ENCODE measurements at regions not wholly inside any gene's neighbourhood (a gene's known extent, or its start where the extent isn't known, plus 50 kb on each side); places are given as distances from the start of the nearest gene placed in this dataset.

- Histone ChIP-seq H2AFZ (ENCODE audit: low read length) (no peak overlapping the region), H3K79me2 (ENCODE audit: control insufficient read depth in 1 of 2, insufficient read depth in 2 of 2, low read length in 2 of 2) (no peaks in the 10 kb centered on the region), H3K4ac (replicated peaks; ENCODE audit: insufficient read length, low read depth, low read length) (no peak overlapping the region), H3K9me3 (ENCODE audit: insufficient read depth in 2 of 2, low read depth in 1 of 2, low read length in 1 of 2) (peaks cover 0 to 6% of the 10 kb centered on the region in 2 experiments; a peak in 1 of 4 replicates), H4K91ac (replicated peaks; ENCODE audit: insufficient read length, low read length) (no peak overlapping the region), H4K20me1 (replicated peaks in 1 of 2; ENCODE audit: control insufficient read depth in 1 of 2, insufficient read depth in 2 of 2, low read length in 2 of 2) (no peaks in the 10 kb centered on the region), H3K23ac (ENCODE audit: insufficient read length) (no peak overlapping the region), H3K56ac (replicated peaks; ENCODE audit: insufficient read length, low read depth, low read length) (no peak overlapping the region), H4K8ac (ENCODE audit: extremely low read depth, insufficient read depth, low read length) (no peak overlapping the region), H3K18ac (ENCODE audit: extremely low read depth, low read length) (no peak overlapping the region), H3K27me3 (replicated peaks in 1 of 4; ENCODE audit: control insufficient read depth in 3 of 4, extremely low read depth in 1 of 4, insufficient read depth in 3 of 4, low read length in 3 of 4) (no peaks in the 10 kb centered on the region), H3K4me1 (replicated peaks in 1 of 4; ENCODE audit: control insufficient read depth in 3 of 4, insufficient read depth in 4 of 4, low read length in 3 of 4) (no peaks in the 10 kb centered on the region), H3K27ac (ENCODE audit: low read depth, low read length) (no peak overlapping the region), H2BK15ac (ENCODE audit: low read length) (no peak overlapping the region), H2BK120ac (replicated peaks; ENCODE audit: low read depth, low read length) (no peak overlapping the region), H3K23me2 (ENCODE audit: low read depth, low read length) (no peaks in the 10 kb centered on the region), H2BK5ac (ENCODE audit: low read depth, low read length) (no peak overlapping the region), H3K79me1 (ENCODE audit: low read depth, low read length) (no peaks in the 10 kb centered on the region), H4K5ac (ENCODE audit: insufficient read length, low read depth, low read length) (no peak overlapping the region), H3K36me3 (ENCODE audit: control insufficient read depth in 2 of 4, insufficient read depth in 4 of 4, low read length in 3 of 4) (no peaks in the 10 kb centered on the region), H2AK5ac (ENCODE audit: low read depth, low read length) (no peak overlapping the region), H3K4me3 (ENCODE audit: extremely low read depth in 1 of 4, insufficient read depth in 2 of 4, low read depth in 3 of 4, low read length in 4 of 4) (no peak overlapping the region), H3K14ac (ENCODE audit: insufficient read length) (no peak overlapping the region), H3K9ac (replicated peaks in 1 of 4; ENCODE audit: extremely low read depth in 1 of 4, low read depth in 3 of 4, low read length in 3 of 4) (no peak overlapping the region), H2BK20ac (ENCODE audit: low read length) (no peak overlapping the region), H3K4me2 (ENCODE audit: insufficient read depth in 1 of 2, low read depth in 2 of 2, low read length in 2 of 2) (no peak overlapping the region), H2BK12ac (ENCODE audit: low read depth, low read length) (no peak overlapping the region)
- ChIA-PET CTCF (ENCODE audit: partially characterized antibody) (interaction anchor here (1.5 kb wide), 1 partner anchor 10 kb away, joined by 5 read pairs; no protein-coding TSS in a partner anchor), POLR2A (ENCODE audit: partially characterized antibody) (no interaction called here)
- FAIRE-seq (no peak), DNase-seq (ENCODE audit: low read depth in 1 of 2, low spot score in 2 of 2) (no peak)
- TF ChIP-seq HDAC2 (IDR thresholded peaks at IDR 0.05; ENCODE audit: borderline replicate concordance in 1 of 2, low read depth in 2 of 2, low read length in 2 of 2) (no peak), SIN3A (conservative IDR thresholded peaks at IDR 0.05 in 1 of 2, IDR thresholded peaks at IDR 0.05 in 1 of 2; ENCODE audit: low read depth in 1 of 2, low read length in 2 of 2) (no peak), POLR2AphosphoS5 (IDR thresholded peaks at IDR 0.05; ENCODE audit: low read depth, low read length) (no peak), CTCF (IDR thresholded peaks at IDR 0.05; ENCODE audit: control extremely low read depth in 1 of 3, insufficient read depth in 1 of 3, low read depth in 1 of 3, low read length in 3 of 3) (no peak), SAP30 (IDR thresholded peaks at IDR 0.05; ENCODE audit: insufficient read depth, insufficient replicate concordance, low read length) (no peak)
- 89% methylated on average over 2 of the region's 2 CpGs; no CpG with 5 or more reads in 1 of the 2 experiments for WGBS, 2 experiments (ENCODE audit: extremely low coverage in 1 of 2, insufficient coverage in 1 of 2, insufficient read length in 1 of 2, insufficient replicate concordance in 2 of 2, low coverage in 1 of 2, low lambda C conversion rate in 2 of 2, missing lambda C conversion rate in 1 of 2)
Measured at GRCh38 chr3:174346141-174346540, 513.0 kb upstream of the NAALADL2 start.
